OCI-LY1 (cell line): ENCODE measurements at regions not wholly inside any gene's neighbourhood (a gene's known extent, or its start where the extent isn't known, plus 50 kb on each side); places are given as distances from the start of the nearest gene placed in this dataset.

Experiments used
- H2AFZ ChIP-seq: fragments of 200-600 bp; sonication (generic), shearing (Covaris generic); 2 replicates; pipeline ENCODE4 v1.6.0; 2014; ENCODE audit warnings: antibody characterized with exemption, mild to moderate bottlenecking, low read length
- H3F3A ChIP-seq: fragments of 200-600 bp; sonication (generic), shearing (Covaris generic); 2 replicates; pipeline ENCODE4 v1.6.0; 2014; ENCODE audit warnings: mild to moderate bottlenecking, antibody characterized with exemption, low read length, moderate library complexity; ENCODE audit not compliant: insufficient read depth
- H3K27ac ChIP-seq: fragments of 200-600 bp; sonication (generic); 2 replicates; pipeline ENCODE4 v1.5.1; 2014; ENCODE audit warnings: low read length, mixed run types, mild to moderate bottlenecking, low read depth; ENCODE audit not compliant: poor library complexity, severe bottlenecking
- H3K27me3 ChIP-seq: fragments of 200-600 bp; sonication (generic); 2 replicates; pipeline ENCODE4 v1.6.0; 2014; ENCODE audit warnings: antibody characterized with exemption, mild to moderate bottlenecking, low read length, moderate library complexity; ENCODE audit not compliant: insufficient read depth
- H3K36me3 ChIP-seq: fragments of 200-600 bp; sonication (generic); 2 replicates; pipeline ENCODE4 v1.6.1; 2014; ENCODE audit warnings: mild to moderate bottlenecking, antibody characterized with exemption, low read length, moderate library complexity, mixed read lengths; ENCODE audit not compliant: insufficient read depth
- H3K4me1 ChIP-seq: fragments of 200-600 bp; sonication (generic); 2 replicates; pipeline ENCODE4 v1.5.1; 2014; ENCODE audit warnings: mild to moderate bottlenecking, low read length, moderate library complexity; ENCODE audit not compliant: insufficient read depth, severe bottlenecking
- H3K4me2 ChIP-seq: fragments of 200-600 bp; sonication (generic), shearing (Covaris generic); 2 replicates; pipeline ENCODE4 v1.6.1; 2014; ENCODE audit warnings: low read length
- H3K4me3 ChIP-seq: fragments of 200-600 bp; sonication (generic); 2 replicates; pipeline ENCODE4 v1.5.1; 2014; ENCODE audit warnings: low read length, low read depth, mild to moderate bottlenecking, mixed read lengths; ENCODE audit not compliant: poor library complexity, severe bottlenecking
- H3K79me2 ChIP-seq: fragments of 200-600 bp; shearing (Covaris generic); 2 replicates; pipeline ENCODE4 v1.6.1; 2016; ENCODE audit warnings: mixed run types, low read length, mixed read lengths; ENCODE audit not compliant: insufficient read depth
- H3K9ac ChIP-seq: fragments of 200-600 bp; sonication (generic), shearing (Covaris generic); 2 replicates; pipeline ENCODE4 v1.6.1; 2014; ENCODE audit warnings: mild to moderate bottlenecking, low read length, mixed read lengths
- H3K9me2 ChIP-seq: fragments of 200-600 bp; sonication (generic), shearing (Covaris generic); 2 replicates; pipeline ENCODE4 v1.6.1; 2014; ENCODE audit warnings: low read depth, mild to moderate bottlenecking, low read length, mixed read lengths
- H3K9me3 ChIP-seq: fragments of 200-600 bp; shearing (Covaris generic); 2 replicates; pipeline ENCODE4 v1.6.1; 2014; ENCODE audit warnings: low read length, mixed read lengths
- H4K20me1 ChIP-seq: fragments of 200-600 bp; sonication (generic), shearing (Covaris generic); 2 replicates; pipeline ENCODE4 v1.6.0; 2016; ENCODE audit warnings: mild to moderate bottlenecking, low read length; ENCODE audit not compliant: insufficient read depth
- EZH2 ChIP-seq: fragments of 200-600 bp; sonication (generic), shearing (Covaris generic); IDR thresholded peaks from 2 replicates; pipeline ENCODE4 v1.8.0; 2017; ENCODE audit warnings: borderline replicate concordance, mixed run types, mild to moderate bottlenecking, antibody characterized with exemption, low read length, moderate library complexity, mixed read lengths
- TF ChIP-seq, protein P1 (sequence below): fragments of 200-600 bp; sonication (generic), shearing (Covaris generic); IDR thresholded peaks from 2 replicates; pipeline ENCODE4 v1.5.1; 2017; ENCODE audit warnings: mild to moderate bottlenecking, antibody characterized with exemption, low read length, moderate library complexity, mixed read lengths

DNA sequence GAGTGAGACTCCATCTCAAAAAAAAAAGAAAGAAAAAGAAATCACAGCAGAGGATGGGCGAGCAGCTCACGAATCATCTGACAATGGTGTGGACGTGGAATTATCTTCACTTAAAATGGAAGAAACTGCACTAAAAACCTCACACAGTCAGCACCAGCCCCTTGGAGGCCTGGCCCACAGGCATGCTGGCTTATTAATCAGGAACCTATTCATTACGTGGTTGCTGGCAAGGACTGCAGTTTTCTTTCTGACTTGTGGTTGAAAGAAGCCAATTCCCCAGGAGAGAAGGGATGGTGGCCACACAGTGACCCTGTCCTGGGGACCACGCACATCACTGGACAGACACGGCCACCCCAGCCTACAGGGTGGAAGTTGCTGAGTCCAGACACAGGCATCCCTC is 401.1 kb downstream of the CTTN start:
- no peak overlapping the region for H3K4me3 ChIP-seq
- no peak for TF ChIP-seq EZH2
- TF ChIP-seq, protein P1, sequence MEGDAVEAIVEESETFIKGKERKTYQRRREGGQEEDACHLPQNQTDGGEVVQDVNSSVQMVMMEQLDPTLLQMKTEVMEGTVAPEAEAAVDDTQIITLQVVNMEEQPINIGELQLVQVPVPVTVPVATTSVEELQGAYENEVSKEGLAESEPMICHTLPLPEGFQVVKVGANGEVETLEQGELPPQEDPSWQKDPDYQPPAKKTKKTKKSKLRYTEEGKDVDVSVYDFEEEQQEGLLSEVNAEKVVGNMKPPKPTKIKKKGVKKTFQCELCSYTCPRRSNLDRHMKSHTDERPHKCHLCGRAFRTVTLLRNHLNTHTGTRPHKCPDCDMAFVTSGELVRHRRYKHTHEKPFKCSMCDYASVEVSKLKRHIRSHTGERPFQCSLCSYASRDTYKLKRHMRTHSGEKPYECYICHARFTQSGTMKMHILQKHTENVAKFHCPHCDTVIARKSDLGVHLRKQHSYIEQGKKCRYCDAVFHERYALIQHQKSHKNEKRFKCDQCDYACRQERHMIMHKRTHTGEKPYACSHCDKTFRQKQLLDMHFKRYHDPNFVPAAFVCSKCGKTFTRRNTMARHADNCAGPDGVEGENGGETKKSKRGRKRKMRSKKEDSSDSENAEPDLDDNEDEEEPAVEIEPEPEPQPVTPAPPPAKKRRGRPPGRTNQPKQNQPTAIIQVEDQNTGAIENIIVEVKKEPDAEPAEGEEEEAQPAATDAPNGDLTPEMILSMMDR: no peak
- H3F3A ChIP-seq: no peaks in the 10 kb centered on the region
- no peaks in the 10 kb centered on the region for H3K36me3 ChIP-seq
- no peak overlapping the region for H2AFZ ChIP-seq
- H3K27ac ChIP-seq: no peak overlapping the region
- H3K9me3 ChIP-seq: no peaks in the 10 kb centered on the region
- no peak overlapping the region for H3K9ac ChIP-seq
- H3K4me1 ChIP-seq: no peaks in the 10 kb centered on the region
- H4K20me1 ChIP-seq: no peaks in the 10 kb centered on the region
- no peaks in the 10 kb centered on the region for H3K79me2 ChIP-seq
- H3K4me2 ChIP-seq: no peak overlapping the region
- no peaks in the 10 kb centered on the region for H3K9me2 ChIP-seq
- H3K27me3 ChIP-seq: no peaks in the 10 kb centered on the region

DNA sequence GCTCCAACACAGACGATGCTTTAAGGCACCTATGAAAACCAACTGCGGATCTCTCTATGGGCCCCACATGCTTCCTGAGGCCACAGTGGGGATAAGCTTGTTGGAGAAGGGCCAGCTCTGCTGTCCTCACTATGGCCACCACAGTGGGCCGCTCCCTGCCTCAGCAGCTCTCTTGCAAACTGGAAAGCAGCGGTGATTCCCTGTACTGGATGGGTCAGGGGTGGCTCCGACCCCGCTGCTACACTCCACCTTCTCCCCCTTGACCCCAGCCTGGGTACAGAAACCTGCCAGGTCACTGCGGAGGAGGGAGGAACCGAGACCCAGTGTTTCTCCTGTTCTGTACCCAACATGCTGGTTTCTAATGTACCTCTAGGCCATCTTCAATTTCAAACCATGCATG is 403.9 kb downstream of the CTTN start:
- Histone ChIP-seq H3K27me3 (no peaks in the 10 kb centered on the region), H3K9ac (no peak overlapping the region), H3F3A (no peaks in the 10 kb centered on the region), H3K4me3 (no peak overlapping the region), H3K36me3 (no peaks in the 10 kb centered on the region), H3K4me1 (no peaks in the 10 kb centered on the region), H2AFZ (no peak overlapping the region), H3K27ac (no peak overlapping the region), H4K20me1 (no peaks in the 10 kb centered on the region), H3K4me2 (no peak overlapping the region), H3K9me3 (no peaks in the 10 kb centered on the region), H3K9me2 (no peaks in the 10 kb centered on the region), H3K79me2 (no peaks in the 10 kb centered on the region)
- no peak for TF ChIP-seq EZH2
- TF ChIP-seq, protein P1: no peak

DNA sequence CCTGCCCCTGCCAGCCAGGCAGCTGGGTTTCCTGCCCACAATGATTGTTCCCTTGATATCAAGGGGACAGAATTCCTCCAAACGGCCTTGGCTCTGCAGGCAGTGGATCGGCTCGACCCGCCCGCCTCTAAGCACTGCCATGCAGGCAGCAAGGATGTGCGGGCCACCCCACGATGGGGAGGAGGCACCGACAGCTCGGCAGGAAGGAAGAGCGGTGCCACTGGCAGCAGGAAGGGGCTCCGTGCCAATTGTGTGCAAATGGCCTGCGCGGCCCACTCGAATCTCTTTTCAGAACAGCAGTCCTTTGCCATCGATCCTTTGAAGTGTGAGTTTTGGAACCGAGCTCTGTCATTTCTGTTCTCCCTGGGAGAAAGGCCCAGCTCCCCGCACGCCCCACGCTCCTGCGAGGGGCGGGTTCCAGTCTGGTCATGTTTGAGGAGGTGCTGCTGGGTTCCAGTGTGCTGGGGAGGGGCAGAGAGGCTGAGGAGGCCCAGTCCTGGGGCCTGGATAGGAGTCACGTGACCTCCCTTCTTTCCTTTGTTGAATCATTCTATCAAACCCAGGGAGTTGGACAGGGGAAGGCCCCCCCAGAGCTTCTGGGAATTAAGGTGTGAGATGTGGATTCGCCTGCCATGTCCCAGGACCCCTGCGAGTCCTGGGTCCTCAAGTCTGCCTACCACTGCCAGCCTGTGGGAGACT is 406.0 kb downstream of the CTTN start:
- H3K36me3 ChIP-seq: no peaks in the 10 kb centered on the region
- TF ChIP-seq EZH2: no peak
- TF ChIP-seq, protein P1: no peak
- H3K9me2 ChIP-seq: no peaks in the 10 kb centered on the region
- H2AFZ ChIP-seq: no peak overlapping the region
- H3K9ac ChIP-seq: no peak overlapping the region
- no peak overlapping the region for H3K27ac ChIP-seq
- H3F3A ChIP-seq: no peaks in the 10 kb centered on the region
- no peaks in the 10 kb centered on the region for H4K20me1 ChIP-seq
- H3K4me1 ChIP-seq: no peaks in the 10 kb centered on the region
- H3K79me2 ChIP-seq: no peaks in the 10 kb centered on the region
- no peak overlapping the region for H3K4me3 ChIP-seq
- no peaks in the 10 kb centered on the region for H3K27me3 ChIP-seq
- no peak overlapping the region for H3K4me2 ChIP-seq
- no peaks in the 10 kb centered on the region for H3K9me3 ChIP-seq
